ENCODE measurements at regions not wholly inside any gene's neighbourhood (a gene's known extent, or its start where the extent isn't known, plus 50 kb on each side); places are given as distances from the start of the nearest gene placed in this dataset.

GRCh38 chr15:36325206-36325605, 254.2 kb upstream of the CDIN1 start:
- no peak for TF ChIP-seq CTCF (conservative IDR thresholded peaks at IDR 0.05)
- H2BK12ac ChIP-seq (ENCODE audit: insufficient read length, low read depth, low read length) = no peak overlapping the region
- H2AFZ ChIP-seq (ENCODE audit: low read length) = no peak overlapping the region
- H3K9me3 ChIP-seq (ENCODE audit: control insufficient read depth, low read depth, low read length) = no peaks in the 10 kb centered on the region
- H3K14ac ChIP-seq (ENCODE audit: insufficient read depth, low read length) = no peak overlapping the region
- H2AK5ac ChIP-seq (ENCODE audit: insufficient read length, low read length) = no peak overlapping the region
- DNase-seq = no peak
- no peak overlapping the region for H4K8ac ChIP-seq (replicated peaks; ENCODE audit: insufficient read length, low read depth, low read length)
- H3K9ac ChIP-seq (ENCODE audit: extremely low read depth, insufficient read length, low read length) = no peak overlapping the region
- no peak overlapping the region for H2BK120ac ChIP-seq (ENCODE audit: low read depth, low read length, poor library complexity, severe bottlenecking)
- no peak overlapping the region for H2BK20ac ChIP-seq (ENCODE audit: low read depth, low read length, poor library complexity, severe bottlenecking)
- H3K27ac ChIP-seq (ENCODE audit: insufficient read length, low read depth, low read length) = no peak overlapping the region
- no peaks in the 10 kb centered on the region for H3K23me2 ChIP-seq (ENCODE audit: insufficient read length, low read depth, low read length, poor library complexity, severe bottlenecking)
- Mint-ChIP-seq H3K27ac (no peak overlapping the region), H3K9me3 (no peaks in the 10 kb centered on the region), H3K36me3 (ENCODE audit: insufficient read depth in 1 of 3, low read depth in 3 of 3) (no peaks in the 10 kb centered on the region), H3K27me3 (ENCODE audit: low read depth) (no peaks in the 10 kb centered on the region), H3K4me1 (no peaks in the 10 kb centered on the region), H3K4me3 (no peak overlapping the region)
- no peaks in the 10 kb centered on the region for H3K79me2 ChIP-seq (ENCODE audit: insufficient read depth, low read length)
- H3K18ac ChIP-seq (ENCODE audit: insufficient read length, low read depth, low read length) = no peak overlapping the region
- no peak overlapping the region for H4K91ac ChIP-seq (ENCODE audit: insufficient read length, low read depth, low read length)
- H3T11ph ChIP-seq (ENCODE audit: low read length) = no peak overlapping the region
- H4K20me1 ChIP-seq (ENCODE audit: control insufficient read depth, insufficient read depth, insufficient read length) = no peaks in the 10 kb centered on the region
- no peak overlapping the region for H3K4me2 ChIP-seq (ENCODE audit: insufficient read depth, insufficient read length, low read length)
- no peaks in the 10 kb centered on the region for H3K79me1 ChIP-seq (ENCODE audit: insufficient read depth, low read depth, low read length, poor library complexity, severe bottlenecking)
- no peak overlapping the region for H3K4ac ChIP-seq (ENCODE audit: low read depth, low read length)
- H4K5ac ChIP-seq (ENCODE audit: insufficient read length, low read depth, low read length) = no peak overlapping the region
- no CpG with 5 or more reads among the region's 2 CpGs for WGBS (ENCODE audit: extremely low coverage, insufficient read length, low lambda C conversion rate)
- no peak overlapping the region for H3K56ac ChIP-seq (ENCODE audit: insufficient read length, low read depth, low read length)
- H2BK5ac ChIP-seq (ENCODE audit: insufficient read length, low read length) = no peak overlapping the region
- no peak overlapping the region for H2BK15ac ChIP-seq (ENCODE audit: low read depth, low read length)
- H3K23ac ChIP-seq (ENCODE audit: insufficient read length, low read depth, low read length) = no peak overlapping the region
- H3K27me3 ChIP-seq (ENCODE audit: insufficient read depth, low read length) = no peaks in the 10 kb centered on the region
- H3K4me1 ChIP-seq (ENCODE audit: insufficient read depth, low read length) = no peaks in the 10 kb centered on the region

Measured in H9 (cell line).